Activated T-cell treated with anti-CD3 and anti-CD28 coated beads, Interleukin-2, amount 50 U/mL, for 1 hour (primary cell): ENCODE measurements at regions not wholly inside any gene's neighbourhood (a gene's known extent, or its start where the extent isn't known, plus 50 kb on each side); places are given as distances from the start of the nearest gene placed in this dataset.

ENCODE experiments used
- DNase-seq: peaks from one replicate; pipeline ENCODE4 v3.0.0-alpha.2; 2020

- DNase-seq = no peak
These were observed 153.0 kb upstream of the B3GALT2 start for GRCh38 chr1:193339401-193339800.

- DNase-seq = no peak
These were observed 151.8 kb upstream of the B3GALT2 start for GRCh38 chr1:193338194-193338593.

- DNase-seq = no peak
These were observed 149.5 kb upstream of the B3GALT2 start for GRCh38 chr1:193335806-193336428.

GRCh38 chr1:193333166-193333565 lies 146.8 kb upstream of the B3GALT2 start:
- no peak for DNase-seq

- DNase-seq = no peak
These were observed 139.9 kb upstream of the B3GALT2 start for GRCh38 chr1:193326296-193326695.

GRCh38 chr1:193325771-193326170 lies 139.4 kb upstream of the B3GALT2 start:
- DNase-seq = no peak

GRCh38 chr1:193325042-193325441 lies 138.6 kb upstream of the B3GALT2 start:
- DNase-seq = no peak

GRCh38 chr1:193322211-193322610 lies 135.8 kb upstream of the B3GALT2 start:
- no peak for DNase-seq

GRCh38 chr1:193321242-193321840 lies 134.9 kb upstream of the B3GALT2 start:
- DNase-seq = no peak

GRCh38 chr1:193320270-193320669 lies 133.9 kb upstream of the B3GALT2 start:
- DNase-seq = no peak

- no peak for DNase-seq
These were observed 131.9 kb upstream of the B3GALT2 start for GRCh38 chr1:193318347-193318746.

- no peak for DNase-seq
These were observed 127.1 kb upstream of the B3GALT2 start for GRCh38 chr1:193313354-193314140.

- DNase-seq = no peak
These were observed 126.0 kb upstream of the B3GALT2 start for GRCh38 chr1:193312432-193312831.

- DNase-seq = no peak
These were observed 125.0 kb upstream of the B3GALT2 start for GRCh38 chr1:193311226-193311948.

GRCh38 chr1:193310564-193310963 lies 124.2 kb upstream of the B3GALT2 start:
- DNase-seq = no peak

GRCh38 chr1:193309936-193310475 lies 123.6 kb upstream of the B3GALT2 start:
- DNase-seq = no peak

- DNase-seq = no peak
These were observed 122.0 kb upstream of the B3GALT2 start for GRCh38 chr1:193308438-193308837.

GRCh38 chr1:193306430-193306829 lies 120.0 kb upstream of the B3GALT2 start:
- no peak for DNase-seq
